Femur (tissue), 1 donor: ENCODE measurements at regions not wholly inside any gene's neighbourhood (a gene's known extent, or its start where the extent isn't known, plus 50 kb on each side); places are given as distances from the start of the nearest gene placed in this dataset.

Experiments used
- DNase-seq: peaks from one replicate; pipeline ENCODE4 v3.0.0-alpha.2; 2017

DNA sequence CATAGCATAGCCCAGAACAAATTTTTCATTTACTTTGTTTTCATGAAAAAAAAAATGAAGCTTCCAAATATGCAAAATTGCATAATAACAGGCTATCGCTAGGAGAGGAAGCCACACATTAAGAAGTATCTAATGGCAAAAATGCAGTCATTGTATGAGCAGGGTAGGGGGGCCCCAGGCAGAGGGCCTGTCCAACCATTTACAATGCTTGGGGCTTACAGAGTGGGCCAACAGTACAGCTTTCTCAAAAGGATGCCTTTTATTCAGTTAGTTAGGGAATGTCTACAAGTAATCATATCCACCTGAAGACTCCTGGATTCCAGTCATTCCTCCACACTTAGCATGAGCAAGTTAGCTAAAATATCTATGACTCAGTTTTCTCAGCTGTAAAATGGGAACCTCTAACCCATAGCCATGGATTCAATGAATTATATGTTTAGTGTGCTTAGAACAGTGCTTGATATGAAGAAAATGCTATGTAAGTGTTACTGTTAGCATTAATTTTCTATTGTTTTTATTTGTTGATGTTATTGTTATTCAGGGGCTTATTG, 117.7 kb downstream of the GAS1 start:
- no peak for DNase-seq

DNA sequence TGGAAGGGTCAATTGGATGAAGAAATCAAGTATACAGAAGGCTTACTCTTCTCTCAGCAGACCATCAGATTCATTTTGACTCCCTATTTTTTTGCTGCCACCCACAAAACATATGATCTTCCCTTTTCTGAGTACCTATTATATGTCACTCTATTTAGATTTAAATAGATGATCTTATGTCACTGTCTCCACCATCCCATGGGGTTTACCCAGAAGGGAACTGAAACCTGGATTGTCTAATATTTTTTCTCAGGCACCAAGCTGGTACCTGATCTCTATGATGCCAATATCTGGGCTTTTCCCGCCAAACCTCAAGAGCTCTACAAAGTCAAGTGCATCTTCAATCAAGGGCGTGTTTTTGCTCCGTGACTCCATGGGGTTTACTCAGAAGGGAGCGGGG, 118.7 kb downstream of the GAS1 start:
- no peak for DNase-seq

DNA sequence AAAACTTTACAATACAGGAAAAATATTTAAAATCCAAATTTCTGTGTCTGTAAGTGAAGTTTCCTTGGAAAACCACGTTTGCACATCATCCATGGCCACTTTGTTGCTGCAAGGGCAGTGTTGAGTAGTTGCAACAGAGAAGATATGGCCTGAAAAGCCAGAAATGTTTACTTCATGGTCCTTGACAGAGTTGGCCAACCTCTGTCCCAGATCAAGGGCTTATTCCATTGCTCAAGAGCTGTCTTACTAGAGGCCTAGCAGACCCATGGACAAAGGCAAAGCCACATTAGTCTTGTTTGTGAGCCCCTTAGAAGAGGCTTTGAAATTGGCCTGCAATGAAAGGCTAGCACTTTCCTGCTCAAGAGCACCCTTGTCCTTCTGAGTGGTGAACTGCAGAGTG, 119.4 kb downstream of the GAS1 start:
- no peak for DNase-seq

DNA sequence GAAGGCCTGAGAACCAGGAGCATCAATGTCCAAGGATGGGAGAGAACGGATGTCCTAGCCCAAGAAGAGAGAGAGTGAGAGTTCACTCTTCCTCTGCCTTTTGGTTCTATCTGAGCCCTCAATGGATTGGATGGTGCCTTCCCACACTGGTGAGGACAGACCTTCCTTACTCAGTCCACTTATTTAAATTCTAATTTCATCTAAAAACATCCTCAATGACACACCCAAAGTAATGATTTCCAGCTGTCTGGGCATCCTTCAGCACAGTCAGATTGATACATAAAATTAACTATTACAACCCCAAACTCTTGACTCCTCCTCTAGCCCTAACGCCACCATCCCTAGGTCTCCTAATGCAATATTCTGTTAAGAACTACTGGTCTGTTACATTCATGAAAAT, 122.0 kb downstream of the GAS1 start:
- no peak for DNase-seq

DNA sequence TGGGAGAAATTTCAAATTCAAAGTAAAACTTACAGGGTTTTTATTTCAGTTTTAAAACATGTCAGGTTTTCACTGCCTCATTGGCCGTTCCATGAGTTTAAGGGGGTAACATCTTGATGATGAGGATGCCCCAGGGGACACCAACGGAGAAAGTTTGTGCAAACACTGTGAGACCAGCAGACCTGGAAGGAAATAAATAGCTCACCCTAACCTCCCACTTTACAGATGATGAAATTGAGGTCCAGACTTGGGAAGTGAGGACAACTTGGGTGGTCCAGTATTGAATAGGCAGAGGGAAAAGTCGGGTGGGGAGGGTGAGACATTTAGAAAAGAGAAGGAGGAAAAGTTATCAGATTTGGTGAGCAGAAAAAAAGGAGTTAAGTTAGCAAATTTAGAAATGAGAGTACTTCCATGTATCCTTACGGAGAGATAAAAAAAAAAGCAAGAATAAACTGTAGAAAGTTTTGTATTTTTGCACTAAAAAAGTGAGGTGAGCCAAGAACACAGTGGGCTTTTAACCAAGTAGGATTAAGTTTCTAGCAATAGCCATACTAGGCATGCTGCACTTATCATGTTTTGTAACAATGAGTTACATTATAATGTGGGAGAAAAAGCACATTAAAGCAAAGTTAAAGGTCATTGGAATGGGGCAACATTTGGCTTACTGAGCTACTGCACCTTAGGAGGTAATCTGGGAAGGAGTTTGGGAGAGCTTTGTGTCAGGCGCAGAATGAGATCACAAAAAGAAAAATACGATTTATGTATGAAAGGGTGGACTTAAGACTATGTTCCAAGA, 125.1 kb downstream of the GAS1 start:
- DNase-seq = no peak

DNA sequence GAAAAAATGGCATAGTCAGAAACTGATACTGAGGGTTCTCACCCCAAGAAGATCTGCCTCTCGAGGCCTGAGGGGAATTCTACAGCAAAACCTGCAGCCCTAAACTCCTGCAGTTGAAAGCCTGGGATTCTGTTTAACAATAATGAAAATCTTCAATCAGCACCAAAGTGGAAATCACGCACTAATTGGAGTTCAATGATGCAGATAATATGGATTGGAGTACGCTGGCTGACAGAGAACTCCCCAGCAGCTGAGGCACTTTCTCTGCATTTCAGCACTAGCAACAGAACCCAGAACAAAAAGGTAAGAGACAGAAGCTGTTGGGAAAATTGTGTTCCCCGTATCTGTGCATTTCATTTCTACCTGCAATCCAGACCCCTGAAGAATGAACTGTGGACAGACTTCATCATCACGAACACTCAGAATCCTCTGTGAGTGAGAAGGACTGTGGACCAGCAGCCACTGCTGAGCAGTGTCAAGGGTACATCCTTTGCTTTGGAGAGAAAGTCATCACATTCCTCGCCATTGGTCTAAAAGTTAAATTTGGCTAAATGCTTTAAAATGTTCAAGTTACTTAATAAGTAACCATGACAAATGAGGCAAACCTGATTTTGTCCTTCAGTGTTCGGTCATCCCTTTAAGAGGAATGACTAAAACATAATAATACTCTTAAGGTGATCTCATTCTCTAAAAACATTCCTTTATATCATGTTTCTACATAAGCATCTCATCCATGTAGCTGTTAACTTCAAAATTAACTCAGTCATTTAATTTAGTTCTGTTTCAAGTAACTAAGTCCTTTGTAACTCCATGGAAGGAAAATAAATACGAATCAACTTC, 126.1 kb downstream of the GAS1 start:
- DNase-seq = no peak

DNA sequence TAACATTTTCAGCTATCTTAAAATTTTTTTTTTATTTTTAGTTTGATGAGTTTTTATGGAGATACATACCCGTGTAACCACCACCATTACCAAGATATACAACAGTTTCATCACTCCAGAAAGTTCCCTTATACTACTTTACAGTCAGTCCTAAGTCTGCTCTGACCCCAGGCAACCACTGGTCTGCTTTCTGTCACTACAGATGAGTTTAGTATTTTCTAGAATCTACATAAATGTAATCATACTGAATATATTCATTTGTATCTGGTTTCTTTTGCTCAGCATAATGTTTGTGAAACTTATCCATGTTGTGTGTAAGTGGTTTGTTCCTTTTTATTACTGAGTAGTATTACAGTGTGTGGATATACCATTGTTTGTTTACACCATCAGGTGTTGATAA, 127.8 kb downstream of the GAS1 start:
- DNase-seq = no peak

DNA sequence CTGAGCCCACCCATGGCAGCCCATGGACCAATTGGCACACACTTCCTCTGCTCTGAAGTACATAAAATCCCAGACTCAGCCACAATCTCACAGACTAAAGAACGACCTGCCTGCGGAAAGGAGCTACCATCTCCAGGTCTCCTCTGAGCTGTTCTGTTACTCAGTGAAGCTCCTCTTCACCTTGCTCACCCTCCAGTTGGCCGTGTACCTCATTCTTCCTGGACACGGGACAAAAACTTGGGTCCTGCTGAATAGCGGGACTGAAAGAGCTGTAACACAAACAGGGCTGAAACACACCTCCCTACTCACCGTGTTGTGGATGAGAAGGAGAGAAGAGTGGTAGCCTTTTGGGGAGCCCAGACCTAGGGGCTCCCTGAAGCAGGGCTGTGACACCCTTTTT, 128.7 kb downstream of the GAS1 start:
- no peak for DNase-seq

DNA sequence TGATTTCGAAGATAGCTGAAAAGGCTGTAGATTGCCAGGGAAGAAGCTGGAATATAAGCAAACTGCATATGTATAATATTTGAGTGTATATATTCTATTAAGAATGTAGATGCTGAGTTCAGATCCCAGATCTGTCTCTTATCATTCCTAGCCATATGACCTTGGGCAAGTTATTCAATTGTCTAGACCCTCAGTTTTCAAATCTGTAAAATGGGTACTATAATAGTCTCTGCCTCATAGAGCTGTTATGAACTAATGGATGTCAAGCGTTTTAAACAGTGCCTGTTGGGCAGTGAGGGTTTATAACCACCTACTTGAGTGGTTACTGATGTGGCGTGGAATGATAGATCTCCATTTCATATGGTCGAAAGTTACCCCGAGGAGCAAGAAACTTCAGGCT, 130.4 kb downstream of the GAS1 start:
- DNase-seq = no peak

DNA sequence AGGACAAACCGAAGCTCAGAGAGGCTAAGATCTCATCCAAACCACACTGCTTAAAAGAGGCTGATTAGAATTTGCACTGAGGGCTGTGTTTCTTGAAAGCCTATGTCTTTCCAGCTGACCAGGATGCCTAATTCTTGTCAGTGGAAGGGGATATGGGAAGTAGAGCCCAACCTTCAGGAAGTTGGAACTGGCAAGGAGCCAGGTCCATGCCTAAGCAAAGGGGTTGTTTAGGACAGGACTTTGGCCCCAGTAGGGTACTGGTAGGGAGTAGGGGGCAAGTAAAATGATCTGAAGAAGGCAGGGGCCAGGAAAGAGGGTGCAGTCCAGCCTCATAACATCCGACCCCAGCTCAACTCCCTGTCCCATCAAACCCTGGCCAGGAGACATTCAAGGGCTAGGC, 130.9 kb downstream of the GAS1 start:
- no peak for DNase-seq

DNA sequence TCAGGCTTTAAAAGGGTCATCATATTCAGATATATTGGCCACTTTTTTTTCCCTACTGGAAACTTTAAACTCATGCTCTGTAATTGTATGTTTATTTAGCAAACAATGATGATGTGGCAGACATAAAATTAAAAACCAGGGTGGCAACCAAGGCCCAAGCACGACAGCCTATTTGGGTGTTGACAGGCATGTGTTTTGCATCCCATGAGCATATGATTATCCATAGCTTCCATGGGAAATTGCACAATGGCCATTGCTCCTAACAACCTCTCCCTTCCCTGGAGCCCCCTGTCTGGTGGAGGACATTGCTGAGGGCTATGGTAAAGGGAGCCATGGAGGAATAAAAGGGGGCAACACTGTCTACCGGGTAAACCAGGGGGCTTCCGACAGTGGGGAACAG, 134.7 kb downstream of the GAS1 start:
- DNase-seq = no peak

DNA sequence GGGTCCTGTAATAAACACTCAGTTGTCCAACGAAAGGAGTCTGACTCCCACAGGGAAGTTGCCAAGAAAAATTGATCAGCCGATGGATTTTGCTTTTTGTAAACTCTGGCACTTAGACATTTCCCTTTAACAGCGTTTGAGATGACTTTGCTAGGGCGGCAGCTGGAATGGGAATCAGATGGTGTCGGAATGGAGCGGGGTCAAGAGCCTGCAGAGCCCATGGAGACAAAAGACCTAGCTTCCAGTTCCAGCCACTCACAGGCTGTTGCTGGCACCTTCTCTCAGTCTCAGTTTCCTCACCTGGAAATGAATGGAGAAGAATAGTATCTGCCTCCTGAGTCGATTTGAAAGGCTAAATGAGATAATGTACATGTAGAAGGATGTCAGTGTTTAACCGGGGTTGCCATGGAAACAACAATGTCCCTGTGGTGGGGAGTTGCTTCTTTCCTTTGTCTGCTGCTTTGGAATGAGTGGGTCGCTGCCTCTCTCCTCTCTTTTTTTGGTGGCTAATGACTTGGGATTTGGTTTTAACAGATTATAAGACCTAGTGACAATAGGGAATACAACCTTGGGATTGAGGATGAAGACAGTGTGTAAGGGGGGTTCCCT, 137.4 kb downstream of the GAS1 start:
- peak; percentile 51 for DNase-seq

DNA sequence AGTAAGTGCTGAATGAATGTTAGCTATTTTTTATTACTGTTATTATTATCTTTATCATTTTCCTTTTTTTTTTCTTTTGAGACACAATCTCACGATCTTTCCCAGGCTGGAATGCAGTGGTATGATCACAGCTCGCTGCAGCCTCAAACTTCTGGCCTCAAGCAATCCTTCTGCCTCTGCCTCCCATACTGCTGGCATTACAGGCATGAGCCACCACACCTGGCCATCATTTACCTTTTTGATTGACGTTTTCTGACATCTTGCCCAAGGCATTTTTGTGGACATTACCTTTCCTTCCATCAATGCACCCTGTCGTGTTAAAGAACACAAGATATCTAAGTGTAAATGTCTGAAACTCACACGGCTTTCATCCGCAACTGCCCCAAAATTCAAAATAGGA, 138.2 kb downstream of the GAS1 start:
- no peak for DNase-seq

DNA sequence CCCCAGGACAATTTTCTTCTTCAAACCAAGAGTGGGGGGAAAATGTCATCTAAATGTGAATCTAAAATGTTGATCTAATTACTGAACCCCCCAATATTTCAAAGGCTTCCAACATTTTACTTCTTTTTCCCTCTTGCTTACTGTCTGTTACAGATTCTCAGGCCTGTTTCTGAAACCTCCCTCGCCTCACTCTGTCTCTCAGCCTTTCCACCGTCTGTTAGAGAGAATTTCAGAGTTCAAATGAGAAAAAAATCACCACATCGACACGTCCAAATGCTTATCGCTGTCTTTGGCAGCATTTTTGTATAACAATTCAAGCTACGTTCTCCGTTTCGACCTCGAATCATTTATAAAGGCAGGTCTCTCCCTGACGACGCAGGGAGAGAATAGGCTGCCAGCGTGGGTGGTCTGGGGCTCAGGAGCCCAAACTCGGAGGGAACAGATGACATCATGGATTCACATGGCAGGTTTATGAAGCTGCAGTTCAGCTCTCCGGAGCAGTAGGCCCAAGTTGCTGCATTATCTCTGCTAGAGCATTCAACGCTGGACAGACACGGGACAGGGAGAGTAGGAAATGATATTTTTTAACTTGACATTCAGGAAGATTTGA, 139.8 kb downstream of the GAS1 start:
- DNase-seq = peak; percentile 80

DNA sequence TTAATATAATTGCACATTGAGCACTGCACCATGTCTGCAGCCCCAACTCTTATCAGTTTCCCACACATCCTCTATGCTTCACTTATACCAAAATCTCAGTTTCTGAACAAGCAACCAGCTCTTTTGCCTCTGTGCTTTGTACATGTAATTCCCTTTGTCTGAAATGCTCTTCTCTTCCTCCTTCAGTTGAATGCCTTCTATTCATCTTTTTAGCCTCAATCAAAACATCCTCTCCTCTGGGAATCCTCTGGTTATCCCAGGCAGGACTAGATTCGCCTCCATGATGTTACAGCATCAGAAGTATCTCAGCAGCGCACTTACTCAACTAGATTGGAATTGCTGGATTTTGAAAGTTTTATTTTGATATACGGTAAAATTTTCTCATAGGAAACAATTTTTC, 143.3 kb downstream of the GAS1 start:
- no peak for DNase-seq

DNA sequence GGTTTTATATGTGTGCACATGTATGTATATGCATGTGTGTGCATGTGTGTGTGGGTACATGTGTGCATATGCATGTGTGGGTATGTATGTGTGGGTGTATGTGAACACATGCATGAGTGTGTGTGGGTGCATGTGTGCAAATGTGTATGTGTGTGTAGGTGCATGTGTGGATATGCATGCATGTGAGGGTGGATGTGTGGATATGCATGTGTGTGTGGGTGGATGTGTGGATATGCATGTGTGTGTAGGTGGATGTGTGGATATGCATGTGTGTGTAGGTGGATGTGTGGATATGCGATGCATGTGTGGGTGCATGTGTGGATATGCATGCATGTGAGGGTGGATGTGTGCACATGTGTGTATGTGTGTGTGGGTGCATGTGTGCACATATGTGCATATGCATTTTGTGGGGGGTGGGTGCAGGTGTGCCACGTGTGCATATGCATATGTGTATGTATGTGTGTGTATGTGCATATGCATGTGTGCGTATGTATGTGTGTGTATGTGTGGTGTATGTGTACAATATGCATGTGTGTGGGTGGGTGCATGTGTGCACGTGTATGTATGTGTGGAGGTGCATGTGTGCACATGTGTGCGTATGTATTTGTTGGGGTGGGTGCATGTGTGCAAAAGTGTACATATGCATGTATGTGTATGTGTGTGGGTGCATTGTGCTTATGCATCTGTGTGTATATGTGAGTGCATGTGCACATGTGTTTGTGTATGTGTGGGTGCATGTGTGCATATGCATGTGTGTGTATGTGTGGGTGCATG, 144.2 kb downstream of the GAS1 start:
- no peak for DNase-seq

DNA sequence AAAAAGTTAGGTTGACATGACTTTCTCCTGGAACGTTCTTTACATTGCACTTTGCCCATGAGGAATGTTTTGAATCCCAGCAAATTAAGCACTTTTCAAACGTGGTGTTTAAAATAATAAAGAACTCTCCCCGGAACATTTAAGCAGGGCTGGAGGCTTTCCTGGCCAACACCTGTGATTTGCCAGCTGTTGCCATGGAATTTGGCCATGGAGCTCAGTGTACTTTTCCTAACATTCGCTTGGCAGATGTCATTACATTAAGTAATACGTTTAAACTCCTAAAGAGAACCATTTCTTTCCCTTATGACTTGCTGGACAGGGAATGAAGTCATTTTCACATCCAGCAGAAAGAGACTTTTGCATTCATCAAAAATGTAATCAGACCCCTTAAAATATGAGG, 146.1 kb downstream of the GAS1 start:
- peak; percentile 87 for DNase-seq

DNA sequence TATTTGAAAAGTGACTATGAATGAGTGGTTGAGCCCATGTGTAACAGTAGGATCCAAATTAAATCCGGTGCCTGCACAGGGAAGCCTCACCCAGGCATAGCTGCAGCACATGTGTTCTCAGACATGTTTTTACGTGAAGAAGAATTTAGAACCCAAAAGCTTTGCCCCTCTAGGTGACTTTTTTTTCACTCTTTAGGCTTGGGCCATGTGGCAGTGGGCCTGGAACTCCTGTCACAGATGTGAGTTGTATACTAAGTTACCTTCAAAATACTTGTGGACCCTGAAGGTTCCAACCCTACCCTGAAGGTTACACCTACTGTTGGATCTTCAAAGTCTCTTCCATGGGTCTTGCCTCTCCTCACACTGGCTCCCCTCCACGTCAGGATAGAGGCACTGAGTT, 146.6 kb downstream of the GAS1 start:
- no peak for DNase-seq

DNA sequence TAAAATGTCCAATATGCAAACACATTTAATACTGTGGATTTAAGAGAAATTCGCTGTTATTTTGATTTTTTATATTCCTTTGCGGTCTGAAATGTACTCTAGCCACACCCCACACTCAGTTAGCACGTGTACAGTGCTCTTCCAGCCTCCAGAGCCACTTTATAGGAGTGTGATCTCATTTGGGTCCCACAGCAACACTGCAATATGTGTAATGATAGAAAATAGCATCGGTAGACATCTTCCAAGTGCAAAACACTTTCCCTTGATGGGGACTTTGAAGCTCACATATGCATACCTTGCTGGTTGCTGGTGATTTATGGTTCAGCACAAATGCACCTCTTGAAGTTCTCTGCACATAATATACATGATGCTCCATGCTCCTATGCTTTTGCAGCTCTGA, 148.3 kb downstream of the GAS1 start:
- DNase-seq = no peak

DNA sequence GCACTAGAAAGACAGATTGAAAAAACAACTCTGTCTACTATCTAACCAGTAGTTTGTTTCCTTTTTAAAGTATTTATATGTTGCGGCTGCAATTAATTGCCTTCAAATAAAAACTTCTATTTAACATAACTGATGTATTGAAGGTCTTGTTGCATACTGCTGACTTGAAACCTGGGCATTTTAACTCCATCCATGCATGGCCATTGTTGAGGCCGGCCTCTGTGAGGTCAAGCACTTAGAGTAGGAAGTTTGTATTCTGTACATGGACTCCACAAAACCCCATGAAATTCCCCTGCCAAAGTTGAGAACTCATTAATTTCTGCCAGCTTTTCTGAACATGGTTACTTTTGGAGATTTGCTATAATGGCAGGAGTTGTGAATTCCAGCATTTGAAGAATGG, 150.6 kb downstream of the GAS1 start:
- DNase-seq = no peak

DNA sequence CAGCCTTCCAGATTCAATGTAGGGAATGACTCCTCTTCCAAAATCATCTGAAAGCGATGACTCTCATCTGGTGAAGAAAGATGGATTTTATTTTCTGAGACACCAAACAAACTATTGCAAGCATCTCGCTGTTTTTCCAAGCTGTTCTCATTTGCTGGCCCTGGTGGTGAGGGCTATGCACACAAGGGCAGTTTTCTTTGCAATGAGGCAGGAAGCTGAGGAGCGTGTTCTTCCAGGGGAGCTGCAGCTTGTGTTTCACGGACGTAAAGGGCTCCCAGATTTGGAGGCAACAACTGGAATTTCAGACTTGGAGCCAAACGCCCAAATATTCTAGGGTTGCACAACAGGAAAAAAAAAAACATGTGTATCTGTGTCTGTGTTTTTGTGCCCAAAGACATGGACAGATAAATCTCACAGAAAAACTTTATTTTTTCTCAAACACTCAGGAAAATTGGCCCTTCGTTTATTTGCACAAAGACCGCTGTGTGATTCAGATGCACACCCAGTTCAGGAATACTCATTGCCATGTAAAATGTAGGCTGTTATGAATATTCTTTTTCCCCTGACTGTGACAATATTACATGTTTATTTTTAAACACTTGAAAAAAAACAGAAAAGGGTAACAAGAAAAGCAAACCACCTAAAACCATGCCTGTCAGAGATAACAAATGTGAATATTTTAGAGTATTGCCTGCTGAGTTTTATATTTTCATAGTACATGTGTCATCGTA, 151.3 kb downstream of the GAS1 start:
- DNase-seq = peak; percentile 87

DNA sequence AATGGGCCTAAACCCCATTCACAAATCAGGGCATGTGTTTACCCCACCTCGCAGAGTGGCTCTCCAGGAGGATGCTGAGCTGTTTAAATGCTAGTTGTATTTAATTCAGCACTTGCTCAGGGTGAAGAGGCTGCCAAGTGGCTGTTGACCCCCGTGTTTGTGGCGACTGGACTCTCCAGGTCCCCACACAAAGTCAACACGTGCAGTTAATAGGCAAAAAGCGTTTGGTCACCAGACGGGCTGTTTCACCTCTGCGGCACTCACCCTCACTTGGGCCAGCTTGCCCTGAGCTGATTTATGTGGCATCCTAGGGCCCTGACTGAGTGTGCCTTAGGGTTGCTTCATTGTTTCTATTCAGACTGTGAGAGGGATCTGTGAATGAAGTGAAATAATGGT, 152.3 kb downstream of the GAS1 start:
- peak; percentile 41 for DNase-seq
